LNCaP clone FGC (cell line): ENCODE measurements at regions not wholly inside any gene's neighbourhood (a gene's known extent, or its start where the extent isn't known, plus 50 kb on each side); places are given as distances from the start of the nearest gene placed in this dataset.

ENCODE experiments used
- DNase-seq: peaks from one replicate; pipeline ENCODE4 v3.0.0-alpha.2; 2011; ENCODE audit warnings: low read depth
- H3K4me3 ChIP-seq: 2 replicates; pipeline ENCODE4 v1.5.1; 2011; ENCODE audit warnings: mild to moderate bottlenecking, low read depth, low read length, control low read depth
- TF ChIP-seq, protein P1 (sequence below): IDR thresholded peaks from 2 replicates; pipeline ENCODE4 v1.5.1; 2012; ENCODE audit warnings: mild to moderate bottlenecking; ENCODE audit not compliant: control insufficient read depth, insufficient read depth; ENCODE audit errors: extremely low read depth

DNA sequence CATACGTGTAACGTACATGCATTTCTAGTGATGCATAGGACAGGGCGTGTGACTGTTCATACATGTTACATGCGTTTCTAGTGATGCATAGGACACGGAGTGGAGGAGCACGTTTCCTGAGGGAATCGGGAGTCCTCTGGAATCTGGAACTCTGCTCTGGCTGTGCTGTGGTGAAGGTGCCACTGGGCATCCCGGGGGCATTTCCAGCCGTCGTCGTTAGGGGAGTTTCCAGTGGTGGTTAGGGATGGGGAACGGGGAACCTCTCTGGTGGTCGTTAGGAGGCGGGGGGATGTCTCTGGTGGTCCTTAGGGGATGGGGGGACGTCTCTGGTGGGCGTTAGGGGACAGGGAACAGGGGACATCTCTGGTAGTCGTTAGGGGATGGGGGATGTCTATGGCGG, 209.6 kb upstream of the SOX1 start:
- TF ChIP-seq, protein P1, sequence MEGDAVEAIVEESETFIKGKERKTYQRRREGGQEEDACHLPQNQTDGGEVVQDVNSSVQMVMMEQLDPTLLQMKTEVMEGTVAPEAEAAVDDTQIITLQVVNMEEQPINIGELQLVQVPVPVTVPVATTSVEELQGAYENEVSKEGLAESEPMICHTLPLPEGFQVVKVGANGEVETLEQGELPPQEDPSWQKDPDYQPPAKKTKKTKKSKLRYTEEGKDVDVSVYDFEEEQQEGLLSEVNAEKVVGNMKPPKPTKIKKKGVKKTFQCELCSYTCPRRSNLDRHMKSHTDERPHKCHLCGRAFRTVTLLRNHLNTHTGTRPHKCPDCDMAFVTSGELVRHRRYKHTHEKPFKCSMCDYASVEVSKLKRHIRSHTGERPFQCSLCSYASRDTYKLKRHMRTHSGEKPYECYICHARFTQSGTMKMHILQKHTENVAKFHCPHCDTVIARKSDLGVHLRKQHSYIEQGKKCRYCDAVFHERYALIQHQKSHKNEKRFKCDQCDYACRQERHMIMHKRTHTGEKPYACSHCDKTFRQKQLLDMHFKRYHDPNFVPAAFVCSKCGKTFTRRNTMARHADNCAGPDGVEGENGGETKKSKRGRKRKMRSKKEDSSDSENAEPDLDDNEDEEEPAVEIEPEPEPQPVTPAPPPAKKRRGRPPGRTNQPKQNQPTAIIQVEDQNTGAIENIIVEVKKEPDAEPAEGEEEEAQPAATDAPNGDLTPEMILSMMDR = no peak
- DNase-seq = no peak
- no peak overlapping the region for H3K4me3 ChIP-seq

DNA sequence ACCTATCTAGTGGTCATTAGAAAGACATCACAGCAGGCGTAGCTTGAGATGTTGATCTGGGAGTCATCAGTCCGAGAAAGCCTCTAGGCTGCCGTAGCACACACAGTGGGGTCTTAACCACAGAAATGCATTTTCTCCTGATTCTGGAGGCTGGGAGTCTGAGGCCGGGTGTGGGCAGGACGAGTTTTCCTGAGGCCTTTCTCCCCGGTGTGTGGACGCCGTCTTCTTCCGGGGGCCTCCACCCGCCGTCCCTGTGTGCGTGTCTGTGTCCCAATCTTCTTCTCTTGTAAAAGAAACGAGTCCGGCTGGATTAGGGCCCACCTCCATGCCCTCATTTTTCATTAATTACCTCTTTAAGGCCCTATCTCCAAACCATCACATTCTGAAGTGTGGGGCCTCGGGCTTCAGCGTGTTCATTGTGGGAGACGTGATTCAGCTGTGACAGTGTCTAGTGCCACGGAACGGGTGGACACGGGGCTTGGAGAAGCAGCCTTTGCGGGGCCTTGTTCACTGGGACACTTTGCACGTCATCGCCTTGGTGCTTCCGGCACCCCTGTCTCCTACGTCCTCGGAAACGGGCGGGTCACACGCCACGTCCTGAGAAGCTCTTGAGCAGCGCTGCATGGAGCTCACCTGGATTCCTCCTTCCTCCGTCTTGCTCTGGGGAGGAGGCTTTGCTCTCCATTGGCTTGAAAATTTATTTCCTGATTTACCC, 208.9 kb upstream of the SOX1 start:
- TF ChIP-seq, protein P1 = no peak
- no peak for DNase-seq
- no peak overlapping the region for H3K4me3 ChIP-seq

DNA sequence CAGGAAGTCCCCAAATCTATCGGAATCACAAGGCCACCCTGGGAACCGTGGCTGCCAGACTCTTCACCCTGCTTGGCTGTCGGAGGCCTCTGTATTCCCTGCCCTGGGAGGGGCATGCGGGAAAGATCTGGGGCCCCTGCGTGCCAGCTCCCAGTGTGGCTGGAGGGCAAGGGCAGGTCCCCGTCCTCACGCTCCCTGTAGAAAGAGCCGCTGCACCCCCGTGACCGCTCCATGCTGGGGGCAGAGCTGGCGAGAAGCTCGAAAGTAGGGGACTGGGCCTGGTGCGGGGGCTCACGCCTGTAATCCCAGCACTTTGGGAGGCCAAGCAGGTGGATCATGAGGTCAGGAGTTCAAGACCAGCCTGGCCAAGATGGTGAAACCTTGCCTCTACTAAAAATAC, 208.4 kb upstream of the SOX1 start:
- no peak for DNase-seq
- no peak overlapping the region for H3K4me3 ChIP-seq
- TF ChIP-seq, protein P1 = no peak

DNA sequence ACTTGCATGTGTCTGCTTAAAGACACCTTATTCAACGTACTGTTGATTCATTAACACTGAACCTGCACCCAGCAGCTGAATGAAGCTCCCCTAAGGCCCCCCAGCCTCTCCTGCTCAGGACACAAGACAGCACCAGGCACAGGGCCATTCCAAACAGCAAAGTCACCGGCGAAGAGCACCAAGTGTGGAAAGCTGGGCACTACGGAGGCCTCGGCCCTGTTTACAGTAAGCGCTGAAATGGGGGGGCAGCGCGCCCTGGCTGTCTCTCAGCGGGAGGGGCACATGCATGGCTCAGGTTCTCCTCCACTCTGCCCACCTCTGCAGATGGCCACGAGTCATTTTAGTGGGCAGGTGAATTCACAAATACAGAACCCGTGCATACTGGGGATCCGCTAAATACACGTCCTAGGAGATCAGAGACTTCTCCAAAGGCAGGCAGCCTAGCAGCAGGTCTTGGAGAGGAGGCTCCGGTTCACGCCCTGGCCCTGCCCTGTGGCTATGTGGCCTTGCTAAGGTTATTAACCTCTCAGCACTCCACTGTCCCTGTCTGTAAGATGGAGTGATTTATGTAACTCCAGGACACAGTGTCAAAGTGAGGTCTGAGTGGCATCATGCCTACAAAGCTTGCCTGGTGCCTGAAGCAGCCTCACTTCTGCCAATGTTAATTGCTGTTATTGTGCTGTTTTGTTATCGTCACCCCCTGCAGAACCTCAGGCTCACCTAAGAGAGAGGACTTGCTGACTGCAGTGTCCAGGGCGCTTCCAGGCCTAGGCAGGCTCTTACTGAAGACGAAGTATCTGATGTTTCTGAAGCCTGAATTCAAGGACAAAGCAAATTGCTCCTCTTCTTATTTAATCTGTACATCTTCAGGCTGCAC, 207.4 kb upstream of the SOX1 start:
- DNase-seq = no peak
- TF ChIP-seq, protein P1 = no peak
- no peak overlapping the region for H3K4me3 ChIP-seq

DNA sequence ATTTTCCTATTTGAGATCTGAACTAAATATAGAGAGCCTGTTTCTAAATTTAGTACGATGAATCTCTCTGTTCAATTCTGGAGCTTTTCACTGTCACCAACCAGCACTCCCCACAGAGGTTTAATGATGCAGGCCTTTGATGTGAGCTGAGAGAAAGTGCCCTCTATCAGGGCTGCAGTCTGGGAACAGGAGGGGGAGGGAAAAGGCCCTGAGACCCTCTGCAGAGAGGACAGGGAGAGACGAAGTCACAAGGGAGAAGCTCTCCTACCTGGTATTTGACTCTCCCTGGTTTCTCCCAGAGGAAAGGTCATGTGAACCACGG, 206.8 kb upstream of the SOX1 start:
- TF ChIP-seq, protein P1 = no peak
- DNase-seq = no peak
- no peak overlapping the region for H3K4me3 ChIP-seq

DNA sequence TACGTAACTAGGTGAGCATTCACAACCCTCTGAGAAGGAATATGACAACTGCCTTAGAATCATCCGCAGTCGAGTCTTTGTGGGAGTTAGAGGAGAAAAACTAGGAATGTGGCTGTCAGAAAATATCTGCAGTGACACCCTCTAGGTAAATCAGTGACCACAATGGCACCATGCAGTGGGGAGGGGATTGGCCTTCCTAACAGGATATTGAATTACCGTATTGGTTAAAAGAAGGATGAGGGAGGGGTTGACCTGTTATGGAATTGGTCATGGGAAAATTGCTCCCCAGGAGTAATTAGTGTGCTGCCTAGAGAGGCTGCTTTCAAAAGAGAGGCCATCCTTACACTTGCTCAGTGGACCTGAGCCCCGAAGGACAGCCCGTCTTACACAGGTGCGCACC, 205.6 kb upstream of the SOX1 start:
- H3K4me3 ChIP-seq = no peak overlapping the region
- DNase-seq = no peak
- TF ChIP-seq, protein P1 = no peak
